T-helper 1 cell (primary cell): ENCODE measurements at regions not wholly inside any gene's neighbourhood (a gene's known extent, or its start where the extent isn't known, plus 50 kb on each side); places are given as distances from the start of the nearest gene placed in this dataset.

ENCODE experiments used
- DNase-seq, 5 donors: peaks; one replicate each; pipeline ENCODE4 v3.0.0-alpha.2; 2012 to 2020

- no peak for DNase-seq
These were observed 281.6 kb upstream of the ZFP64 start for GRCh38 chr20:52473186-52473585.

DNA sequence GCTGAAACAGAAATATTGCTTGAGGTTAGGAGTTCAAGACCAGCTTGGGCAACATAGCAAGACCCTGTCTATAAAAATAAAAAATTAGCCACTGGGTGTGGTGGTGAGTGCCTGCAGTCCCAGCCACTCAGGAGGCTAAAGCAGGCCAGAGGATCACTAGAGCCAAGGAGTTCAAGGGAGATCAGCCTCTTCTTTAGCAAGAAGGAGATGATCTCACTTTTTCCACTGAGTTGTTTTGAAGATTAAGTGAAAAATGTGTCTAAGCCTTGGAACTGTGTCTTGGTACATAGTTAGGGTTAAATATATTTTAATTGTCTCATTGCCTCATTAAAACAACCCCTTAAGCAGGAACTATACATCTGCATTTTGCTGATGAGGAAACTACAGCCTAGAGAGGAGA lies 279.0 kb upstream of the ZFP64 start:
- no peak for DNase-seq

DNA sequence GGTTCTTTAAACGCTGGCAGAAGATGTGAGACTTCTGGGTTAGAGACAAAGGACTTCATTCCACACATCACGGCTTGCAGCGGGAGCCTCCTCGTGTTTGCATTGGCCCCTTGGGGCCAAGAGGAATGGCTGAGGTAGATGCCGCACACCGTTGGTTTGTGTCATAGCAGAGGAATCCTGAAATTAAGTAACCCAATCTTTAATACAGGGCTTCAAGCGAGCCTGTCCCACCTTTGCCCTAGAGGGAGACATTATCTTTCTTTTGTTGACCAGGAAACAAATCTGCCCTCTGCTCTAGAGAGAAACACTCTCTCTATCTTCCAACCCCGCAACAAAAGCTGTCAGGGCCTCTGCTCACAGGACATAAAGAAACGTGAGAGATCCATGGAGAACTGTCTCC lies 277.5 kb upstream of the ZFP64 start:
- DNase-seq: no peak

GRCh38 chr20:52465991-52466390 lies 274.4 kb upstream of the ZFP64 start:
- DNase-seq: no peak

DNA sequence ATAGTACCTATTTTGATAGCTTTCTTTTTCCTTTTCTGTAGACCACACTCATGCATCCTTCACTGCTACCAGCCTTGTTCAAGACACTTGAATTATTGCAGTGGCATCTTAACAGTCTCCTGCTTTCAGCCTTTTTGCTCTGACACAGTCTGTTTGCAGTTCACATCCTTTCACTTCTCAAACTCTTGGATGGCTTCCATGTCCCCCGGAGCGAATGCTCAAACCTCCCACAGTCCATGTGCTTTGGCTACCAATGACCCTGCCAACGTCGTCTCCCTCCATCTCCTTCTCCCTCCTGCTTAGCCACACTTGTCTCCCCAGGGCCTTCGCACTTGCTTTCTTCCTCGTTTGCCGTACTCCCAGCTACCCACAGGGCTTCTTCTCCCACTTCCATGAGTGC lies 270.0 kb upstream of the ZFP64 start:
- DNase-seq: no peak

DNA sequence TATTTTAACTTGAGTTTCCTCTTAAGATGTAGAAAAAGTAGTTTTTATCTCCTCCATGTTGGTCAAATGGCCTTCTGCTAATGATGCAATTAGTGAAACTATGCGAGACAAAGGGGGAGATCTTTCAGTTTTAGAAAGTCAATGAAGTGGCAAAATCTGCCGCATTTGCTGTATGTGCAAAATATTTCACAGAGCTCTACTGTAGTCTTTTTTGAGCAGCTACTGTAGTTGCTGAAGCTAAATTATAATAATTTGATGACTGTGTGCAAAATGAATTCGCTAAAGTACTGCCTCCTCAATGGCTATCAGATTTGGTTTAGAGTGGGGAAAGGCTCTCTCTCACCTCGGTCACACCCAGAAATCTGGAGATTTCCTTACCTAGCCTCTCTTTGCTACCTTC lies 267.6 kb upstream of the ZFP64 start:
- no peak for DNase-seq

GRCh38 chr20:52457826-52458225 lies 266.2 kb upstream of the ZFP64 start:
- no peak for DNase-seq

DNA sequence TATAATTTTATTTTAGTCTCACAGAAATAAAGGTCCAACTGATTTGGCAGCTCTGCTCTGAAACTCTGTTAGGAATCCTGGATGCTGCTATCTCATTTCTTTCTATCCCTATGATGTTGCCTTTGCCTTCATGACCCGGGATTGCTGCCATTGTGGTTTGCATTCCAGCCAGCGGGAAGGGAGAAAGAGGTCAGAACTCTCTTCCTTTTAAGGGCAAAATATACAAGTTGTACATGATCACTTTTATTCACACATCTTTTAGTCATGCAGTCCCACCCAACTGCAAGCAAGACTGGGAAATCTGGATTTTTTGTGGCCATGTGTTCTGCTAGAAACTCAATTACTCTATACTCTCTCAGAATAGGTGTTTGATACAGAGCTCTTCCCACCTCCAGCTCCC lies 263.1 kb upstream of the ZFP64 start:
- no peak for DNase-seq

- DNase-seq: no peak
These were observed 257.1 kb upstream of the ZFP64 start for GRCh38 chr20:52448513-52449232.

- DNase-seq: no peak
These were observed 255.6 kb upstream of the ZFP64 start for GRCh38 chr20:52447225-52447551.

DNA sequence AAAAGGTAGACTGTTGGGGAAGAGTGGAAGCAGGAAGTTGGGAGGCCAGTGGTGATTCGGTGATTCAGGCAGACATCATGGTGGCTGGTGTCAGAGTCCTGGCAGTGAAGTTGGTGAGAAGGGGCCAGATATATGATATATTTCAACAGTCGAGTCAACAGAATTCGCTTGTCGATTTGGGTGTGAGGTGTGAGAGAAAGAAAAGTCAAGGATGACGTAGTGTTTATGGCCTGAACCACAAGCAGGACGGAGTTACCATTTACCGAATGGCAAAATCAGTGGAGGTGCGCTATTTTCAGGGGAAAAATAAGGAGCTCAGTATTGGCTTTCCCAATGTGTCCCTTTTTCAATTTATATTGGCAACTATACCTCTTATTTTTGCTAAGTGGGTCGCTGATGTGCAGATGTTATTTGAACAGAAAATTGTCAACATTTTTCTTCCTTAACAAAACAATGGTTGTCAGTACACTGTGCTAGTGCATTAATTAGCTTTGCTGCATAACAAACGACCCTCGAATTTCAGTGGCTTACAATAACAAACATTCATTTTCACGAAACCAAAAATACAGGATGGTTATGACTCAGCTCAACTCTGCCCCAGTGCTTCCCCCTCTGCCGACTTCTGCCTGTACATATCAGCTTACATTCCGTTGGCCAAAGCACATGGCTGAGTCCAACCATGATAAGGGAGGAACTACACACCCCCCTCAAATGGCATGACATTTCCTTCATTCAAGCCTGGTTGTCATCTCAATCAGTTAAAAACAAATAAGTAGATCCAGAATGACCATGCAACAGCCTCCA lies 255.0 kb upstream of the ZFP64 start:
- no peak for DNase-seq

DNA sequence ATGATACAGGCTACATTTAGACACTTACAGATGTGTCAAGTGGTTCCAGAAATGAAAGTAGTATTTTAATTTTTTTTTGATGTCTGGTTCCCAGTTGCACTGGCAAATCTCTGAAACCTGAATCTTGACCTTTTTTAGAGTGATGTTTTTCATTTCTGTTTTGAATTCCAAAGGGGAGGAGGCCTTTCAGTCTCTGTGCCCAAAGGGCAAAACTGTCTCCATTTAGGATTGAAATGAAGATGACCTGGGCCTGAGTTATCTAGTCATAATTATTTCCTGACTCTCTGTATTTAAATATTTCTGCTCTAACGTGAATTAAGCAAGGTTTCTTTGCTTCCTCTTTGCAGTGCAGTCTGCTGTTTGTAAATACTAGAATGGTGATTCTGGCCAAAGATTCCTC lies 252.9 kb upstream of the ZFP64 start:
- DNase-seq: no peak

GRCh38 chr20:52443874-52444273 lies 252.3 kb upstream of the ZFP64 start:
- DNase-seq: no peak

DNA sequence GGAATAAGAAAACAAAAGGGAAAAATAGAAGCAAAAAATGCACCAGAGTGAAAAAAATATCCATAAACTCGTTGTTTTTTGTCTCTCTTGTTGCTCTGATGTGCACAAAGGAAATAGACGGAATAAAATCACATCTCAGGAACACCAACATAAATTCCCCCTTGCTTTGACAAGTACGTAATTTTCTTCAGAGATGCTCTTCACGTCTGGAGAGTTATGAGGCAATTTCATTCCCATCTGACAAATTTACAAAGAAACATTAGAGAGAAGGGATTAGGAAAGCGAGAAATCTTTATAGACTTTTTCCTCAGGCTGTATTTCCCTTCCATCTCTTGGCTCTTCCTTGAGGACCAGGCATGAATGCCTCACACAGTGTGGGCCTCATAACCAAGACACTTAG lies 250.1 kb upstream of the ZFP64 start:
- no peak for DNase-seq

- no peak for DNase-seq
These were observed 247.8 kb upstream of the ZFP64 start for GRCh38 chr20:52439375-52439774.

- no peak for DNase-seq
These were observed 246.9 kb upstream of the ZFP64 start for GRCh38 chr20:52438326-52438963.

DNA sequence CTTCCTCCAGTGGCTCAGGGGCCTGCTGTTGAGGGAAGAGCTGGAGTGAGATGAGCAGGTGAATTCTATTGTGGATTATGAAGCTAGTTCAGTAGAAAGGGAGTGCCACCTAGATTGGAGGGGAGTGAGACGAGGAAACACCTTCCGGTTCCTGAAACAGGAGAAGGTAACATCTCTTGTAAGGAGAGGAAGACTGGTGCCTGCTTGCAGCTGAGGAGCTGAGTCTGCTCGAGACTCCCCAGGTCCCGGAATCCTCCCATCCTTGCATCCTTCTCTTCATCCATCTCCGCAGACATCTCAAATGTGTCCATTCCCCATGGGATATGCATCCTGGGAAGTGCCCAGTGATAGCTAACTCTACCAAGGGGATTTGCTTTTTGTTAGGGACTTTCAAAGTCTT lies 242.9 kb upstream of the ZFP64 start:
- DNase-seq: no peak

DNA sequence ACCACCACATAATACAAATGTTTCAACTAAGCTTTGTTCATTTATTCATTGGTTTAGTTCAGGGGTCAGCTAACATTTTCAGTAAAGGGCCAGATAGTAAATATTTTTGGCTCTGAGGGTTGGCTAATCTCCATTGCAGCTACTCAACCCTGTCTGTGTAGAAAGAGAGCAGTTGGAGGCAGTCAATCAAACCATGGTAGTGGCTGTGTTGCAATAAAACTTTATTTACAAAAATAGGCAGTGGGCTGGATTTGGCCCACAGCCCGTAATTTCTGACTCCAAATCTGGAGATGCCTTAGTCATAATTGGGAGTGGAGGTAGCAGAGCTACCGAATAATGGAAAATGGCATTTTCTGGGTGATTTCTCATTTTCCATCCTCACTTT lies 242.5 kb upstream of the ZFP64 start:
- no peak for DNase-seq

GRCh38 chr20:52433326-52434040 lies 241.9 kb upstream of the ZFP64 start:
- DNase-seq: no peak

- no peak for DNase-seq
These were observed 241.2 kb upstream of the ZFP64 start for GRCh38 chr20:52432740-52433139.

DNA sequence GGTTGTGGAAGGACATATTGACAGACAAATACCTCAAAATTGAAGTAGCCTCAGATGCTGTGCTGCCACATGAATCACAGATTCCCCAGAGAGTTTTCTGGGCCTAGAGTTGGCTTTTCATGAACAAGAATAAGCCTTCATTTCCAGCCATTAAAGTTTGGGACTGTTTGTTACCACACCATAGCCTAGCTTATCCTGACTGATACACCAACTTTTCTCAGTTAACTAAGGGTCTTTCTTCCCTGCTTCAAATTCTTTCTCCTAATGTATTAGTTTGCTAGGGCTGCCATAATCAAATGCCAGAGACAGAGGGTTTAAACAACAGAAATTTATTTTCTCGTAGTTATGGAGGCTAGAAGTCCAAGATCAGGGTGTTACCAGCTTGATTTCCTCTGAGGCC lies 237.4 kb upstream of the ZFP64 start:
- DNase-seq: no peak

- no peak for DNase-seq
These were observed 236.4 kb upstream of the ZFP64 start for GRCh38 chr20:52427960-52428359.

GRCh38 chr20:52426856-52427255 lies 235.3 kb upstream of the ZFP64 start:
- no peak for DNase-seq

DNA sequence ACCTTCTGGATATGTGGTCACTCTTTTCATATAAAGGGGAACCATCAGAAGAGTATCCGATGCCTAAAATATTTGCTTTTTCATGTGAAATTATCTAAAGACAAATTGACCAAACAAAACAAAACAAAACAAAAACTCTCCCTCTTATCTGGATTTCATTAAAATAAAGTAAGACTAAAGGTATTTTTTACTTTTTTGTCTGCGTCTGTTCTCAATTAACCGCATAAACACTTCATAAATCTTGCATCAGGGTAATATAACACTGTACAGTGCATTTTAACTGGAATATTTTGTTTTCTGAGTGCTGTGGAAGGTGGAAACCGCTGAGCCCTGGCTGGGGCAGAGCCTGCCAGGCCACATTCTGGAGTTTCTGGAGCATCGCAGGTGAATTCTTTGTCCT lies 234.1 kb upstream of the ZFP64 start:
- DNase-seq: no peak
